HCT116 (cell line): ENCODE measurements at regions not wholly inside any gene's neighbourhood (a gene's known extent, or its start where the extent isn't known, plus 50 kb on each side); places are given as distances from the start of the nearest gene placed in this dataset.

ENCODE experiments used
- ATAC-seq: fragments of 200-7000 bp; cut with Tn5 transposase; 2 replicates; pipeline ENCODE4 v1.9.1; 2020; ENCODE audit warnings: mild to moderate bottlenecking, moderate library complexity
- BruUV-seq: library from RNA; stranded (reverse); fragments of 400-500 nt; replicated peaks from 2 replicates; lab custom pipeline; 2021; lab: Mats Ljungman, UMichigan
- CTCF ChIA-PET: fragments of 300-600 bp; sonication (Branson Sonifier 250); formaldehyde crosslinking; loops from one replicate; lab custom pipeline; 2021; ENCODE audit warnings: antibody characterized with exemption; lab: Charles Lee
- POLR2A ChIA-PET: fragments of 300-600, 350-600 bp; sonication (Branson Sonifier 250); formaldehyde crosslinking; loops from one replicate; lab custom pipeline; 2021; ENCODE audit warnings: antibody characterized with exemption; lab: Charles Lee
- RAD21 ChIA-PET, 2 experiments: fragments of 300-600 bp; sonication (Branson Sonifier 250); formaldehyde crosslinking; loops; one replicate each; lab custom pipeline; 2023; ENCODE audit warnings: low total read pairs in 2 of 2; ENCODE audit not compliant: uncharacterized antibody in 2 of 2, unreplicated experiment in 2 of 2, low non-redundant PET in 1 of 2; lab: Charles Lee
- DNase-seq: peaks from one replicate; pipeline ENCODE4 v3.0.0-alpha.2; 2010; ENCODE audit warnings: low read depth, low spot score
- H2AFZ ChIP-seq: fragments of 200-600 bp; shearing (Covaris generic), sonication (generic); 2 replicates; pipeline ENCODE4 v1.6.1; 2017; ENCODE audit warnings: low read depth, mixed run types, mixed read lengths, antibody characterized with exemption, low read length; ENCODE audit not compliant: poor library complexity, severe bottlenecking
- H3K27ac ChIP-seq: 2 replicates; pipeline ENCODE4 v1.5.1; 2012; ENCODE audit warnings: low read depth, low read length
- H3K27me3 ChIP-seq: fragments of 200-600 bp; sonication (generic); 2 replicates; pipeline ENCODE4 v1.6.1; 2016; ENCODE audit warnings: mixed run types, low read length, mixed read lengths; ENCODE audit not compliant: insufficient read depth
- H3K36me3 ChIP-seq, 2 experiments: fragments of 200-500 bp in 1 of 2; fragments of 200-600 bp in 1 of 2; sonication (Bioruptor generic) in 1 of 2; sonication (generic) in 1 of 2; 2 replicates each; pipeline versions ENCODE4 v1.5.1 to v1.6.1; 2014 to 2016; ENCODE audit warnings: low read length in 2 of 2, inconsistent platforms in 1 of 2, mixed read lengths in 1 of 2, mixed run types in 1 of 2; ENCODE audit not compliant: insufficient read depth in 2 of 2, control insufficient read depth in 1 of 2
- H3K4me1 ChIP-seq, 2 experiments: fragments of 200-600 bp in 1 of 2; sonication (generic) in 1 of 2; 2 replicates each; pipeline versions ENCODE4 v1.5.1 to v1.6.1; 2012 to 2017; ENCODE audit warnings: low read length in 2 of 2, inconsistent platforms in 1 of 2, mild to moderate bottlenecking in 1 of 2, mixed read lengths in 1 of 2, mixed run types in 1 of 2, moderate library complexity in 1 of 2; ENCODE audit not compliant: insufficient read depth in 2 of 2, control insufficient read depth in 1 of 2
- H3K4me2 ChIP-seq: fragments of 200-600 bp; sonication (generic); 2 replicates; pipeline ENCODE4 v1.6.1; 2017; ENCODE audit warnings: mixed run types, low read length, mixed read lengths
- H3K4me3 ChIP-seq, 2 experiments: fragments of 200-600 bp in 1 of 2; sonication (generic) in 1 of 2; replicated peaks in 1 of 2; 2 replicates each; pipeline ENCODE4 v1.5.1; 2011 to 2016; ENCODE audit warnings: low read length in 2 of 2, control low read depth in 1 of 2, low read depth in 1 of 2, mild to moderate bottlenecking in 1 of 2, mixed read lengths in 1 of 2, mixed run types in 1 of 2
- H3K79me2 ChIP-seq: fragments of 200-600 bp; sonication (generic); 2 replicates; pipeline ENCODE4 v1.6.1; 2017; ENCODE audit warnings: mild to moderate bottlenecking, mixed run types, low read length, moderate library complexity, mixed read lengths; ENCODE audit not compliant: insufficient read depth
- H3K9ac ChIP-seq: fragments of 200-600 bp; sonication (generic); 2 replicates; pipeline ENCODE4 v1.6.1; 2016; ENCODE audit warnings: low read length, mixed read lengths
- H3K9me2 ChIP-seq: fragments of 200-600 bp; sonication (generic), shearing (Covaris generic); 2 replicates; pipeline ENCODE4 v1.6.1; 2017; ENCODE audit warnings: mixed run types, mild to moderate bottlenecking, moderate library complexity; ENCODE audit not compliant: insufficient read depth
- H3K9me3 ChIP-seq, 2 experiments: fragments of 200-500 bp in 1 of 2; fragments of 200-600 bp in 1 of 2; sonication (Bioruptor generic) in 1 of 2; sonication (generic) in 1 of 2; 2 replicates each; pipeline ENCODE4 v1.6.1; 2014 to 2017; ENCODE audit warnings: low read length in 2 of 2, mixed read lengths in 2 of 2, inconsistent platforms in 1 of 2, low read depth in 1 of 2, mild to moderate bottlenecking in 1 of 2, mixed run types in 1 of 2, moderate library complexity in 1 of 2; ENCODE audit not compliant: control insufficient read depth in 1 of 2, insufficient read depth in 1 of 2
- H4K20me1 ChIP-seq: fragments of 200-600 bp; sonication (generic), shearing (Covaris generic); 2 replicates; pipeline ENCODE4 v1.6.1; 2017; ENCODE audit warnings: mixed run types, mild to moderate bottlenecking, moderate library complexity; ENCODE audit not compliant: insufficient read depth
- CBX3 ChIP-seq: IDR thresholded peaks from 2 replicates; pipeline ENCODE4 v1.6.1; 2012; ENCODE audit warnings: low read depth
- CEBPB ChIP-seq: IDR thresholded peaks from 2 replicates; pipeline ENCODE4 v1.6.1; 2012; ENCODE audit warnings: low read depth
- ELF1 ChIP-seq: IDR thresholded peaks from 2 replicates; pipeline ENCODE4 v1.6.1; 2012; ENCODE audit warnings: low read depth, borderline replicate concordance
- EZH2 ChIP-seq: fragments of 200-600 bp; sonication (generic); IDR thresholded peaks from 2 replicates; pipeline ENCODE4 v1.6.1; 2017; ENCODE audit warnings: antibody characterized with exemption, mixed run types
- FOSL1 ChIP-seq: IDR thresholded peaks from 2 replicates; pipeline ENCODE4 v1.6.1; 2012; ENCODE audit warnings: low read depth
- POLR2A ChIP-seq: IDR thresholded peaks from 2 replicates; pipeline ENCODE4 v1.7.0; 2011; ENCODE audit warnings: borderline replicate concordance; ENCODE audit not compliant: insufficient read depth, insufficient read length; ENCODE audit errors: extremely low read depth
- RAD21 ChIP-seq: IDR thresholded peaks from 2 replicates; pipeline ENCODE4 v1.6.1; 2012; ENCODE audit warnings: low read depth, mild to moderate bottlenecking
- SIN3A ChIP-seq: IDR thresholded peaks from 2 replicates; pipeline ENCODE4 v1.6.1; 2012; ENCODE audit warnings: low read depth
- SP1 ChIP-seq: IDR thresholded peaks from 2 replicates; pipeline ENCODE4 v1.6.1; 2012; ENCODE audit warnings: low read depth
- TCF7L2 ChIP-seq: IDR thresholded peaks from 2 replicates; pipeline ENCODE4 v1.7.0; 2011; ENCODE audit warnings: borderline replicate concordance, inconsistent platforms; ENCODE audit not compliant: insufficient read depth, insufficient read length; ENCODE audit errors: extremely low read depth
- YY1 ChIP-seq: IDR thresholded peaks from 2 replicates; pipeline ENCODE4 v1.6.1; 2011; ENCODE audit warnings: low read length, low read depth, moderate library complexity, mild to moderate bottlenecking; ENCODE audit not compliant: insufficient replicate concordance; ENCODE audit errors: extremely low read depth
- ZFX ChIP-seq: fragments of 450-650 bp; IDR thresholded peaks from 2 replicates; pipeline ENCODE4 v1.6.1; 2017
- ZNF274 ChIP-seq: fragments of 200-500 bp; sonication (Bioruptor generic); IDR thresholded peaks from 2 replicates; pipeline ENCODE4 v1.6.1; 2014; ENCODE audit warnings: mild to moderate bottlenecking, low read depth, low read length, inconsistent platforms
- intact Hi-C: fragments of 100-400 bp; cut with micrococcal nuclease; formaldehyde crosslinking; loops from 2 replicates; pipeline ENCODE4 v1.10.0; 2022
- TF ChIP-seq, protein P1 (sequence below), 3 experiments: fragments of 200-600 bp in 1 of 3; sonication (generic) in 1 of 3; IDR thresholded peaks in 2 of 3; conservative IDR thresholded peaks in 1 of 3; 2 replicates each; pipeline ENCODE4 v1.5.1; 2012 to 2017; ENCODE audit warnings: low read depth in 2 of 3, low read length in 2 of 3, antibody characterized with exemption in 1 of 3, borderline replicate concordance in 1 of 3, control low read depth in 1 of 3, mild to moderate bottlenecking in 1 of 3, mixed read lengths in 1 of 3, mixed run types in 1 of 3, moderate library complexity in 1 of 3; ENCODE audit not compliant: insufficient read depth in 1 of 3
- TF ChIP-seq, protein P2 (sequence below): IDR thresholded peaks from 2 replicates; pipeline ENCODE4 v1.6.1; 2012

DNA sequence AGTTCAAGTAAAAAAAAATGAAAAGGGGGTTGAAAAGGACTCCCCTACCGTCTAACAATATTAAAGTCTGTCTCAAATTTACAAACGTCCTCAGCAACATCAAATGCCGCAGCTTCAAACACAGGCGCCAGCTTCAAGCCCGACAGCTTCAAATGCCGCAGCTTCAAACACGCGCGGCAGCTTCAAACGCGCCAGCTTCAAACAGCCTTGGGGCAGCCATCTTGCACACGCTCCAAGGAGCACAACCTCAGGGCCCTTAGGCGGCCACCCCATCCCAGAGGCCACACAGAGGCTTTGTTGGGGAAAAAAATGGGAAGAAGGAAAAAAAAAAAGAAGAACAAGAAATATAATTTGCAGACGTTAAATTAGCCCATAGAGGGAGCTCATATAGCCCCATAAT is 244.4 kb upstream of the VRK2 start:
- no TSS peak for BruUV-seq
- DNase-seq (no peak), ATAC-seq (no peak)
- no peaks in the 10 kb centered on the region for H3K79me2 ChIP-seq
- no peak overlapping the region for H3K9ac ChIP-seq
- no peak overlapping the region for H3K4me2 ChIP-seq
- no peak overlapping the region for H2AFZ ChIP-seq
- ChIA-PET POLR2A (no interaction called here), CTCF (interaction anchor here (1.0 kb wide), 1 partner anchor 10 kb away, joined by 4 read pairs; no protein-coding TSS in a partner anchor), RAD21 (no interaction called here)
- no peaks in the 10 kb centered on the region for H3K9me2 ChIP-seq
- H3K27me3 ChIP-seq, result no peaks in the 10 kb centered on the region
- no peak for TF ChIP-seq RAD21
- TF ChIP-seq, protein P1, sequence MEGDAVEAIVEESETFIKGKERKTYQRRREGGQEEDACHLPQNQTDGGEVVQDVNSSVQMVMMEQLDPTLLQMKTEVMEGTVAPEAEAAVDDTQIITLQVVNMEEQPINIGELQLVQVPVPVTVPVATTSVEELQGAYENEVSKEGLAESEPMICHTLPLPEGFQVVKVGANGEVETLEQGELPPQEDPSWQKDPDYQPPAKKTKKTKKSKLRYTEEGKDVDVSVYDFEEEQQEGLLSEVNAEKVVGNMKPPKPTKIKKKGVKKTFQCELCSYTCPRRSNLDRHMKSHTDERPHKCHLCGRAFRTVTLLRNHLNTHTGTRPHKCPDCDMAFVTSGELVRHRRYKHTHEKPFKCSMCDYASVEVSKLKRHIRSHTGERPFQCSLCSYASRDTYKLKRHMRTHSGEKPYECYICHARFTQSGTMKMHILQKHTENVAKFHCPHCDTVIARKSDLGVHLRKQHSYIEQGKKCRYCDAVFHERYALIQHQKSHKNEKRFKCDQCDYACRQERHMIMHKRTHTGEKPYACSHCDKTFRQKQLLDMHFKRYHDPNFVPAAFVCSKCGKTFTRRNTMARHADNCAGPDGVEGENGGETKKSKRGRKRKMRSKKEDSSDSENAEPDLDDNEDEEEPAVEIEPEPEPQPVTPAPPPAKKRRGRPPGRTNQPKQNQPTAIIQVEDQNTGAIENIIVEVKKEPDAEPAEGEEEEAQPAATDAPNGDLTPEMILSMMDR (IDR thresholded peaks at IDR 0.05 in 2 of 3, conservative IDR thresholded peaks at IDR 0.05 in 1 of 3; ENCODE audit: borderline replicate concordance in 1 of 3, insufficient read depth in 1 of 3, low read depth in 2 of 3, low read length in 2 of 3), result 0 out of 6 replicates have a peak, but pooled peaks of 1 of the 3 experiments have one; percentile 17
- no peak overlapping the region for H3K27ac ChIP-seq
- H4K20me1 ChIP-seq, result no peaks in the 10 kb centered on the region
- H3K9me3 ChIP-seq, result no peaks in the 10 kb centered on the region
- H3K36me3 ChIP-seq, result no peaks in the 10 kb centered on the region
- H3K4me3 ChIP-seq, result no peak overlapping the region
- intact Hi-C loops, result no loop called here
- no peaks in the 10 kb centered on the region for H3K4me1 ChIP-seq

DNA sequence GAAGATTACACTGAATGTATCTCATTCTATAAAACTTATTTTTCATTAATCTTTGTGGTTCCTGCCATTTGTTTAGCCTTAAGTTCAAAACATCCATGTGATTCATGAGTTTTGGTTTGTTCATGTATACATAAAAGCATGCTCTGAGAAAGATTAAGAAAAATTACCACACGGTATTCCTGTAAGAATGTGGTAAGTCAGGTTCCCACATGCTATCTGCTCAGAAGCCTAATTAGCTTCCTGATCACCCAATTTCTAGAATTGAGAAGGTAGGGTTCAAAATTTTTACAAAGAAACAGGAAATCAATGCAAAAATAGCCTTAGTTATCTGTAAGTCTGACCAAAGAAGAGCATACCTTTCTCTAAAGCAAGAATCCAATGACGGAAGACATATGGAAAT is 241.6 kb upstream of the VRK2 start:
- ChIA-PET POLR2A (no interaction called here), RAD21 (no interaction called here), CTCF (no interaction called here)
- no peak overlapping the region for H3K4me2 ChIP-seq
- H3K4me3 ChIP-seq, result no peak overlapping the region
- H3K27me3 ChIP-seq, result no peaks in the 10 kb centered on the region
- H3K79me2 ChIP-seq, result no peaks in the 10 kb centered on the region
- no peak overlapping the region for H3K9ac ChIP-seq
- H3K4me1 ChIP-seq, result no peaks in the 10 kb centered on the region
- no peak overlapping the region for H3K27ac ChIP-seq
- no peak overlapping the region for H2AFZ ChIP-seq
- BruUV-seq, result no TSS peak
- ATAC-seq, result no peak
- H3K9me2 ChIP-seq, result no peaks in the 10 kb centered on the region
- no peak for TF ChIP-seq SP1
- TF ChIP-seq CEBPB, result no peak
- TF ChIP-seq CBX3, result no peak
- TF ChIP-seq ZNF274, result no peak
- no peak for TF ChIP-seq SIN3A
- TF ChIP-seq FOSL1, result no peak
- no peak for TF ChIP-seq ZFX
- TF ChIP-seq TCF7L2, result no peak
- TF ChIP-seq EZH2, result no peak
- no peak for TF ChIP-seq ELF1
- no peak for TF ChIP-seq YY1
- TF ChIP-seq, protein P2, sequence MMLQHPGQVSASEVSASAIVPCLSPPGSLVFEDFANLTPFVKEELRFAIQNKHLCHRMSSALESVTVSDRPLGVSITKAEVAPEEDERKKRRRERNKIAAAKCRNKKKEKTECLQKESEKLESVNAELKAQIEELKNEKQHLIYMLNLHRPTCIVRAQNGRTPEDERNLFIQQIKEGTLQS, result no peak
- TF ChIP-seq POLR2A, result no peak
- H4K20me1 ChIP-seq, result no peaks in the 10 kb centered on the region
- intact Hi-C loops, result no loop called here
- H3K9me3 ChIP-seq, result no peaks in the 10 kb centered on the region
- no peaks in the 10 kb centered on the region for H3K36me3 ChIP-seq
- DNase-seq, result no peak
